HEK293 (cell line): ENCODE measurements at regions not wholly inside any gene's neighbourhood (a gene's known extent, or its start where the extent isn't known, plus 50 kb on each side); places are given as distances from the start of the nearest gene placed in this dataset.
"Not testable (repeated sequence)": the region's sequence is repeated elsewhere in the genome, so short reads cannot be mapped to it uniquely, and the experiment has no call there.

Source experiments
- CTCF ChIA-PET: fragments of 350-600 bp; formaldehyde crosslinking; extraction: SDS; loops from one replicate; lab custom pipeline; 2021; ENCODE audit warnings: antibody characterized with exemption; lab: Yijun Ruan, JAX
- POLR2A ChIA-PET: fragments of 300-600 bp; formaldehyde crosslinking; extraction: SDS; loops from one replicate; lab custom pipeline; 2020; ENCODE audit warnings: antibody characterized with exemption, inconsistent platforms; lab: Yijun Ruan, JAX
- H3K27ac ChIP-seq: fragments of 200-500 bp; sonication (Bioruptor generic); 2 replicates; pipeline ENCODE4 v1.5.1; 2014; ENCODE audit warnings: low read depth, low read length, control low read depth, inconsistent platforms; ENCODE audit errors: extremely low read depth
- H3K36me3 ChIP-seq, 2 experiments: fragments of 200-500 bp in 1 of 2; sonication (Bioruptor generic) in 1 of 2; 1 replicate in 1 of 2; 2 replicates in 1 of 2; pipeline ENCODE4 v1.5.1; 2014 to 2017; ENCODE audit warnings: inconsistent platforms in 2 of 2, low read length in 2 of 2; ENCODE audit not compliant: control insufficient read depth in 2 of 2, insufficient read depth in 1 of 2
- H3K4me1 ChIP-seq: fragments of 200-500 bp; sonication (Bioruptor generic); 2 replicates; pipeline ENCODE4 v1.5.1; 2014; ENCODE audit warnings: mild to moderate bottlenecking, low read length, inconsistent platforms; ENCODE audit not compliant: control insufficient read depth, insufficient read depth
- H3K4me3 ChIP-seq: 2 replicates; pipeline ENCODE4 v1.5.1; 2011; ENCODE audit warnings: low read depth, mild to moderate bottlenecking, control low read depth, low read length, moderate library complexity
- H3K9me3 ChIP-seq: fragments of 200-500 bp; sonication (Bioruptor generic); 2 replicates; pipeline ENCODE4 v1.5.1; 2014; ENCODE audit warnings: low read depth, low read length, inconsistent platforms; ENCODE audit not compliant: control insufficient read depth, insufficient read depth
- CTCF ChIP-seq: fragments of 450-650 bp; formaldehyde crosslinking; IDR thresholded peaks from 2 replicates; pipeline ENCODE4 v1.5.1; 2016; ENCODE audit warnings: missing biosample characterization, missing genetic modification characterization
- GLI2 ChIP-seq: fragments of 450-650 bp; formaldehyde crosslinking; IDR thresholded peaks from 2 replicates; pipeline ENCODE4; 2017; ENCODE audit warnings: missing biosample characterization, missing genetic modification characterization, low read depth, borderline replicate concordance
- GLIS2 ChIP-seq: fragments of 450-650 bp; formaldehyde crosslinking; IDR thresholded peaks from 2 replicates; pipeline ENCODE4 v1.5.1; 2016; ENCODE audit warnings: missing biosample characterization, missing genetic modification characterization
- SETDB1 ChIP-seq: IDR thresholded peaks from one replicate; pipeline ENCODE4 v1.6.1; 2017; ENCODE audit warnings: mild to moderate bottlenecking, low read length, moderate library complexity, mixed read lengths; ENCODE audit not compliant: insufficient read length
- ZBTB10 ChIP-seq: fragments of 450-650 bp; formaldehyde crosslinking; IDR thresholded peaks from 2 replicates; pipeline ENCODE4 v1.5.1; 2016; ENCODE audit warnings: missing biosample characterization, missing genetic modification characterization
- ZNF19 ChIP-seq: fragments of 450-650 bp; formaldehyde crosslinking; IDR thresholded peaks from 2 replicates; pipeline ENCODE4; 2016; ENCODE audit warnings: missing biosample characterization, missing genetic modification characterization, low read depth
- ZNF2 ChIP-seq: fragments of 450-650 bp; formaldehyde crosslinking; IDR thresholded peaks from 2 replicates; pipeline ENCODE4 v1.5.1; 2016; ENCODE audit warnings: missing biosample characterization, missing genetic modification characterization
- ZNF23 ChIP-seq: fragments of 450-650 bp; formaldehyde crosslinking; IDR thresholded peaks from 2 replicates; pipeline ENCODE4 v1.5.1; 2016; ENCODE audit warnings: missing biosample characterization, missing genetic modification characterization, borderline replicate concordance
- ZNF513 ChIP-seq: fragments of 450-650 bp; IDR thresholded peaks from 2 replicates; pipeline ENCODE4 v1.5.1; 2018; ENCODE audit warnings: missing biosample characterization, missing genetic modification characterization
- ZNF629 ChIP-seq: fragments of 450-650 bp; formaldehyde crosslinking; IDR thresholded peaks from 2 replicates; pipeline ENCODE4 v1.5.1; 2017; ENCODE audit warnings: missing biosample characterization, missing genetic modification characterization
- ZNF747 ChIP-seq: fragments of 450-650 bp; formaldehyde crosslinking; IDR thresholded peaks from 2 replicates; pipeline ENCODE4 v1.5.1; 2016; ENCODE audit warnings: missing biosample characterization, missing genetic modification characterization

- Histone ChIP-seq H3K4me3 (no peak overlapping the region), H3K36me3 (peaks cover 3 to 80% of the 10 kb centered on the region in 2 experiments; a peak in 1 of 3 replicates), H3K27ac (no peak overlapping the region), H3K4me1 (no peaks in the 10 kb centered on the region), H3K9me3 (no peaks in the 10 kb centered on the region)
- CTCF ChIA-PET, result interaction anchor here (0.7 to 2.1 kb wide), 4 partner anchors 14 to 164 kb away, joined by 3 to 5 read pairs (median 3); no protein-coding TSS in a partner anchor
- TF ChIP-seq ZNF23, result no peak
- peak; percentile 11 for TF ChIP-seq SETDB1
- TF ChIP-seq ZNF2 (tag by site-specific recombination), result peak; percentile 99
- 0 out of 2 replicates have a peak, but pooled peaks have one; percentile 32 for TF ChIP-seq CTCF (tag by site-specific recombination)
- no peak for TF ChIP-seq ZNF19 (tag by site-specific recombination)
- POLR2A ChIA-PET, result no interaction called here
Observed at GRCh38 chr12:124469193-124469888, 98.1 kb downstream of the NCOR2 start.

GRCh38 chr12:124467549-124467948 lies 99.9 kb downstream of the NCOR2 start:
- H3K9me3 ChIP-seq, H3K27ac ChIP-seq, H3K4me3 ChIP-seq, H3K4me1 ChIP-seq, POLR2A ChIA-PET, CTCF ChIA-PET: not testable (repeated sequence)
- peaks cover 3 to 78% of the 10 kb centered on the region in 2 experiments; a peak in 1 of 3 replicates for H3K36me3 ChIP-seq
- TF ChIP-seq ZBTB10 (tag by site-specific recombination) (peak; percentile 67; the same call in 1 of the 2 replicates), ZNF513 (tag by site-specific recombination) (peak; percentile 93)

GRCh38 chr12:124466216-124467128 lies 100.9 kb downstream of the NCOR2 start:
- peaks cover 0 to 78% of the 10 kb centered on the region in 2 experiments; a peak in 1 of 3 replicates for H3K36me3 ChIP-seq
- POLR2A ChIA-PET, result no interaction called here
- CTCF ChIA-PET, result interaction anchor here (0.6 kb wide), 1 partner anchor 283 kb away, joined by 5 read pairs; no protein-coding TSS in a partner anchor
- peak; percentile 92 for TF ChIP-seq ZNF513 (tag by site-specific recombination)
- TF ChIP-seq ZNF747, result no peak
- TF ChIP-seq ZNF629 (tag by site-specific recombination), result no peak
- TF ChIP-seq GLI2 (tag by site-specific recombination), result no peak
- TF ChIP-seq GLIS2 (tag by site-specific recombination), result 0 out of 2 replicates have a peak, but pooled peaks have one; percentile 16
- TF ChIP-seq, all 188 proteins: peak for 2
- Histone ChIP-seq H3K9me3 (no peaks in the 10 kb centered on the region), H3K27ac (no peak overlapping the region), H3K4me1 (no peaks in the 10 kb centered on the region), H3K4me3 (no peak overlapping the region)
